ENCODE measurements at regions not wholly inside any gene's neighbourhood (a gene's known extent, or its start where the extent isn't known, plus 50 kb on each side); places are given as distances from the start of the nearest gene placed in this dataset.

GRCh38 chr11:62025487-62026105, 58.2 kb upstream of the FTH1 start (continued):
- peak; percentile 91; the same call in 1 of the 2 replicates for TF ChIP-seq ZBTB49 (CRISPR knock-in tag; IDR thresholded peaks at IDR 0.05; ENCODE audit: borderline replicate concordance)
- no peak; a peak in 1 of 4 replicates for TF ChIP-seq NONO (IDR thresholded peaks at IDR 0.05; ENCODE audit: low read depth in 2 of 2, low read length in 1 of 2)
- no peak for TF ChIP-seq CEBPZ (IDR thresholded peaks at IDR 0.05; ENCODE audit: borderline replicate concordance, low read depth, low read length)
- TF ChIP-seq MXI1 (IDR thresholded peaks at IDR 0.05; ENCODE audit: low read depth, low read length) = peak; percentile 80
- TF ChIP-seq LCOR (CRISPR knock-in tag; IDR thresholded peaks at IDR 0.05) = peak; percentile 94
- peak; percentile 39 for TF ChIP-seq POLR2B (IDR thresholded peaks at IDR 0.05; ENCODE audit: low read depth, partially characterized antibody)
- TF ChIP-seq HMG20B (CRISPR knock-in tag; IDR thresholded peaks at IDR 0.05) = no peak
- no peak for TF ChIP-seq MXD1 (CRISPR knock-in tag; IDR thresholded peaks at IDR 0.05; ENCODE audit: borderline replicate concordance, poor library complexity, severe bottlenecking)
- no peak for TF ChIP-seq MED1 (CRISPR knock-in tag; IDR thresholded peaks at IDR 0.05; ENCODE audit: borderline replicate concordance)
- TF ChIP-seq SETDB1 (IDR thresholded peaks at IDR 0.05; ENCODE audit: low read length) = peak; percentile 61
- no peak for TF ChIP-seq ATF1 (CRISPR knock-in tag; IDR thresholded peaks at IDR 0.05)
- peak; percentile 96 for TF ChIP-seq ATF1 (tag; IDR thresholded peaks at IDR 0.05)
- no peak for TF ChIP-seq ELF2 (CRISPR knock-in tag; IDR thresholded peaks at IDR 0.05)
- TF ChIP-seq HBP1 (CRISPR knock-in tag; IDR thresholded peaks at IDR 0.05) = no peak
- TF ChIP-seq TGIF2 (CRISPR knock-in tag; IDR thresholded peaks at IDR 0.05) = no peak
- TF ChIP-seq CBFA2T3 (IDR thresholded peaks at IDR 0.05) = peak; percentile 92
- no peak for TF ChIP-seq ZNF449 (CRISPR knock-in tag; IDR thresholded peaks at IDR 0.05)
- no peak for TF ChIP-seq ZNF76 (CRISPR knock-in tag; IDR thresholded peaks at IDR 0.05; ENCODE audit: borderline replicate concordance)
- peak; percentile 25 for TF ChIP-seq TARDBP (IDR thresholded peaks at IDR 0.05)
- TF ChIP-seq MCM7 (IDR thresholded peaks at IDR 0.05) = no peak
- TF ChIP-seq STAG1 (CRISPR knock-in tag; IDR thresholded peaks at IDR 0.05; ENCODE audit: borderline replicate concordance) = no peak
